H9 (cell line): ENCODE measurements at regions not wholly inside any gene's neighbourhood (a gene's known extent, or its start where the extent isn't known, plus 50 kb on each side); places are given as distances from the start of the nearest gene placed in this dataset.
A peak's percentile ranks its signal among the peaks of the same experiment; 100 is the strongest.
"Not testable (repeated sequence)": the region's sequence is repeated elsewhere in the genome, so short reads cannot be mapped to it uniquely, and the experiment has no call there.

Experiments used
- DNase-seq: peaks from one replicate; pipeline ENCODE4 v3.0.0-alpha.2; 2017
- H2AFZ ChIP-seq: one replicate; pipeline ENCODE4 v1.6.1; 2013; ENCODE audit warnings: mild to moderate bottlenecking, low read length, control low read depth, moderate library complexity
- H2AK5ac ChIP-seq: 2 replicates; pipeline ENCODE4 v1.6.1; 2013; ENCODE audit warnings: low read length, control low read depth, mixed read lengths; ENCODE audit not compliant: insufficient read length
- H2BK120ac ChIP-seq: one replicate; pipeline ENCODE4 v1.6.1; 2013; ENCODE audit warnings: low read depth, mild to moderate bottlenecking, low read length, control low read depth, inconsistent platforms; ENCODE audit not compliant: poor library complexity, severe bottlenecking
- H2BK12ac ChIP-seq: 2 replicates; pipeline ENCODE4 v1.6.1; 2013; ENCODE audit warnings: low read length, control low read depth, mixed read lengths, low read depth; ENCODE audit not compliant: insufficient read length
- H2BK15ac ChIP-seq: 2 replicates; pipeline ENCODE4 v1.6.1; 2013; ENCODE audit warnings: low read depth, low read length, control low read depth
- H2BK20ac ChIP-seq: one replicate; pipeline ENCODE4 v1.6.1; 2013; ENCODE audit warnings: low read depth, mild to moderate bottlenecking, low read length, control low read depth, inconsistent platforms; ENCODE audit not compliant: poor library complexity, severe bottlenecking
- H2BK5ac ChIP-seq: 2 replicates; pipeline ENCODE4 v1.6.1; 2013; ENCODE audit warnings: low read length, control low read depth, mixed read lengths; ENCODE audit not compliant: insufficient read length
- H3K14ac ChIP-seq: 2 replicates; pipeline ENCODE4 v1.6.1; 2013; ENCODE audit warnings: low read length, control low read depth; ENCODE audit not compliant: insufficient read depth
- H3K18ac ChIP-seq: 2 replicates; pipeline ENCODE4 v1.6.1; 2013; ENCODE audit warnings: low read depth, mild to moderate bottlenecking, mixed read lengths, low read length, control low read depth; ENCODE audit not compliant: insufficient read length
- H3K23ac ChIP-seq: 2 replicates; pipeline ENCODE4 v1.6.1; 2013; ENCODE audit warnings: low read length, control low read depth, mixed read lengths, low read depth; ENCODE audit not compliant: insufficient read length
- H3K23me2 ChIP-seq: 2 replicates; pipeline ENCODE4 v1.6.1; 2013; ENCODE audit warnings: low read depth, mild to moderate bottlenecking, mixed read lengths, low read length, control low read depth; ENCODE audit not compliant: insufficient read length, poor library complexity, severe bottlenecking
- H3K27ac ChIP-seq: 2 replicates; pipeline ENCODE4 v1.5.1; 2013; ENCODE audit warnings: low read length, control low read depth, mixed read lengths, low read depth; ENCODE audit not compliant: insufficient read length
- H3K27me3 ChIP-seq: 2 replicates; pipeline ENCODE4 v1.6.1; 2013; ENCODE audit warnings: low read length, control low read depth, inconsistent platforms; ENCODE audit not compliant: insufficient read depth
- H3K4ac ChIP-seq: 2 replicates; pipeline ENCODE4 v1.6.1; 2013; ENCODE audit warnings: low read depth, mild to moderate bottlenecking, control low read depth, inconsistent platforms, low read length, moderate library complexity
- H3K4me1 ChIP-seq: 2 replicates; pipeline ENCODE4 v1.6.1; 2013; ENCODE audit warnings: low read length, control low read depth, inconsistent platforms; ENCODE audit not compliant: insufficient read depth
- H3K4me2 ChIP-seq: 2 replicates; pipeline ENCODE4 v1.6.1; 2013; ENCODE audit warnings: low read length, control low read depth, mixed read lengths; ENCODE audit not compliant: insufficient read length, insufficient read depth
- H3K56ac ChIP-seq: 2 replicates; pipeline ENCODE4 v1.6.1; 2013; ENCODE audit warnings: low read depth, mild to moderate bottlenecking, mixed read lengths, low read length, control low read depth; ENCODE audit not compliant: insufficient read length
- H3K79me1 ChIP-seq: 2 replicates; pipeline ENCODE4 v1.6.1; 2013; ENCODE audit warnings: low read depth, mild to moderate bottlenecking, moderate library complexity, low read length, control low read depth, inconsistent platforms; ENCODE audit not compliant: insufficient read depth, poor library complexity, severe bottlenecking
- H3K79me2 ChIP-seq: 2 replicates; pipeline ENCODE4 v1.6.1; 2013; ENCODE audit warnings: low read length, control low read depth, inconsistent platforms; ENCODE audit not compliant: insufficient read depth
- H3K9ac ChIP-seq: 2 replicates; pipeline ENCODE4 v1.6.1; 2013; ENCODE audit warnings: low read length, control low read depth, mixed read lengths; ENCODE audit not compliant: insufficient read length; ENCODE audit errors: extremely low read depth
- H3K9me3 ChIP-seq: one replicate; pipeline ENCODE4 v1.6.1; 2013; ENCODE audit warnings: low read depth, low read length, inconsistent platforms; ENCODE audit not compliant: control insufficient read depth
- H3T11ph ChIP-seq: one replicate; pipeline ENCODE4 v1.6.1; 2013; ENCODE audit warnings: mild to moderate bottlenecking, low read length, control low read depth, inconsistent platforms
- H4K20me1 ChIP-seq: one replicate; pipeline ENCODE4 v1.6.1; 2013; ENCODE audit not compliant: control insufficient read depth, insufficient read length, insufficient read depth
- H4K5ac ChIP-seq: 2 replicates; pipeline ENCODE4 v1.6.1; 2013; ENCODE audit warnings: low read depth, mild to moderate bottlenecking, mixed read lengths, low read length, control low read depth; ENCODE audit not compliant: insufficient read length
- H4K8ac ChIP-seq: replicated peaks from 2 replicates; pipeline ENCODE4 v1.6.1; 2013; ENCODE audit warnings: low read length, control low read depth, mixed read lengths, low read depth; ENCODE audit not compliant: insufficient read length
- H4K91ac ChIP-seq: 2 replicates; pipeline ENCODE4 v1.6.1; 2013; ENCODE audit warnings: low read depth, mild to moderate bottlenecking, moderate library complexity, mixed read lengths, low read length, control low read depth; ENCODE audit not compliant: insufficient read length
- H3K27ac Mint-ChIP-seq, 3 experiments: 2 replicates in 2 of 3; 3 replicates in 1 of 3; pipeline ENCODE4 v1.8.0; 2020 to 2021; ENCODE audit warnings: mixed read lengths in 3 of 3, mild to moderate bottlenecking in 1 of 3, moderate library complexity in 1 of 3
- H3K27me3 Mint-ChIP-seq: 2 replicates; pipeline ENCODE4 v1.8.0; 2021; ENCODE audit warnings: low read depth, mild to moderate bottlenecking, moderate library complexity, mixed read lengths
- H3K36me3 Mint-ChIP-seq, 3 experiments: 2 replicates in 2 of 3; 3 replicates in 1 of 3; pipeline ENCODE4 v1.8.0; 2020 to 2021; ENCODE audit warnings: low read depth in 3 of 3, mixed read lengths in 3 of 3; ENCODE audit not compliant: insufficient read depth in 1 of 3
- H3K4me1 Mint-ChIP-seq, 2 experiments: 2 replicates each; pipeline ENCODE4 v1.8.0; 2020; ENCODE audit warnings: mixed read lengths in 2 of 2
- H3K4me3 Mint-ChIP-seq, 2 experiments: 2 replicates in 1 of 2; 3 replicates in 1 of 2; pipeline ENCODE4 v1.8.0; 2020 to 2021; ENCODE audit warnings: mild to moderate bottlenecking in 2 of 2, mixed read lengths in 2 of 2, moderate library complexity in 1 of 2
- H3K9me3 Mint-ChIP-seq, 2 experiments: 2 replicates in 1 of 2; 3 replicates in 1 of 2; pipeline ENCODE4 v1.8.0; 2020; ENCODE audit warnings: mild to moderate bottlenecking in 2 of 2, mixed read lengths in 2 of 2, moderate library complexity in 1 of 2
- WGBS: extraction: QIAGEN DNeasy Blood & Tissue Kit; methylation state at CpG from one replicate; pipeline ENCODE4 v1.1.7; 2013; ENCODE audit warnings: missing lambda C conversion rate, low lambda C conversion rate, mixed read lengths; ENCODE audit not compliant: insufficient read length; ENCODE audit errors: extremely low coverage; 5-methylcytosine and 5-hydroxymethylcytosine counted together
- TF ChIP-seq, protein P1 (sequence below): fragments of 200-600 bp; sonication (generic); conservative IDR thresholded peaks from 3 replicates; pipeline ENCODE4 v1.8.0; 2021; ENCODE audit warnings: antibody characterized with exemption, mild to moderate bottlenecking

DNA sequence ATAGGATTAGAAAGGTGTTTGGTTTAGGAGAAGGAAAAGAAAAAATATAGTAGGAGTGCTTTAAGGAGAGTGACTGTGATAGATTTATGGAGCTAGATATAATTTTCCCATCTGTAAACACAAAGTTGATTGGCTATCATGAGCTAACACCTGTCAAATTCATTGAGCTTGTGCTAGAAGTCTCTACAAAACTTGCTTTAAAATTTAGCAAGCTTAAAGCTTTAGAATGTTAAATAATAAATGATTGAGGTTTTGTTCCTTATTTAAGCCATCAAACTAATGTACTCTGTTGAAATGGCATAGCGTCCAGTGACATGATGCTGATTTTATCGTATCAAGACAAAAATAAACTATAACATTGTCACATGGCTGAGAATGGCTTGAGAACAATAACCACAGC lies 1497.4 kb upstream of the DDX18 start:
- Mint-ChIP-seq H3K27ac (no peak overlapping the region; a peak in 1 of 7 replicates), H3K4me3 (no peak overlapping the region), H3K4me1 (peaks cover 24 to 28% of the 10 kb centered on the region in 2 experiments), H3K9me3 (no peaks in the 10 kb centered on the region; a peak in 2 of 5 replicates), H3K36me3 (no peaks in the 10 kb centered on the region), H3K27me3 (no peaks in the 10 kb centered on the region)
- no peaks in the 10 kb centered on the region for H3K9me3 ChIP-seq
- WGBS, result no CpG with 5 or more reads among the region's 2 CpGs
- no peak for DNase-seq
- H3K23ac ChIP-seq, result no peak overlapping the region
- no peaks in the 10 kb centered on the region for H3K23me2 ChIP-seq
- no peak overlapping the region for H4K91ac ChIP-seq
- no peak overlapping the region for H3K18ac ChIP-seq
- H3K14ac ChIP-seq, result no peak overlapping the region
- H2AFZ ChIP-seq, result no peak overlapping the region
- no peak overlapping the region for H3K4ac ChIP-seq
- no peak overlapping the region for H2BK15ac ChIP-seq
- H4K5ac ChIP-seq, result no peak overlapping the region
- H4K20me1 ChIP-seq, result no peaks in the 10 kb centered on the region
- TF ChIP-seq, protein P1, sequence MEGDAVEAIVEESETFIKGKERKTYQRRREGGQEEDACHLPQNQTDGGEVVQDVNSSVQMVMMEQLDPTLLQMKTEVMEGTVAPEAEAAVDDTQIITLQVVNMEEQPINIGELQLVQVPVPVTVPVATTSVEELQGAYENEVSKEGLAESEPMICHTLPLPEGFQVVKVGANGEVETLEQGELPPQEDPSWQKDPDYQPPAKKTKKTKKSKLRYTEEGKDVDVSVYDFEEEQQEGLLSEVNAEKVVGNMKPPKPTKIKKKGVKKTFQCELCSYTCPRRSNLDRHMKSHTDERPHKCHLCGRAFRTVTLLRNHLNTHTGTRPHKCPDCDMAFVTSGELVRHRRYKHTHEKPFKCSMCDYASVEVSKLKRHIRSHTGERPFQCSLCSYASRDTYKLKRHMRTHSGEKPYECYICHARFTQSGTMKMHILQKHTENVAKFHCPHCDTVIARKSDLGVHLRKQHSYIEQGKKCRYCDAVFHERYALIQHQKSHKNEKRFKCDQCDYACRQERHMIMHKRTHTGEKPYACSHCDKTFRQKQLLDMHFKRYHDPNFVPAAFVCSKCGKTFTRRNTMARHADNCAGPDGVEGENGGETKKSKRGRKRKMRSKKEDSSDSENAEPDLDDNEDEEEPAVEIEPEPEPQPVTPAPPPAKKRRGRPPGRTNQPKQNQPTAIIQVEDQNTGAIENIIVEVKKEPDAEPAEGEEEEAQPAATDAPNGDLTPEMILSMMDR, result no peak
- H3K9ac ChIP-seq, result no peak overlapping the region
- no peak overlapping the region for H3K56ac ChIP-seq
- H3K79me1 ChIP-seq, result no peaks in the 10 kb centered on the region
- no peak overlapping the region for H4K8ac ChIP-seq
- peaks cover 6% of the 10 kb centered on the region; the same call in 1 of the 2 replicates for H3K4me1 ChIP-seq
- H3K27ac ChIP-seq, result no peak overlapping the region
- H2AK5ac ChIP-seq, result no peak overlapping the region
- H2BK12ac ChIP-seq, result no peak overlapping the region
- no peaks in the 10 kb centered on the region for H3K79me2 ChIP-seq
- H3K4me2 ChIP-seq, result no peak overlapping the region
- no peaks in the 10 kb centered on the region for H3K27me3 ChIP-seq
- no peak overlapping the region for H3T11ph ChIP-seq
- no peak overlapping the region for H2BK120ac ChIP-seq
- no peak overlapping the region for H2BK5ac ChIP-seq
- H2BK20ac ChIP-seq, result no peak overlapping the region

DNA sequence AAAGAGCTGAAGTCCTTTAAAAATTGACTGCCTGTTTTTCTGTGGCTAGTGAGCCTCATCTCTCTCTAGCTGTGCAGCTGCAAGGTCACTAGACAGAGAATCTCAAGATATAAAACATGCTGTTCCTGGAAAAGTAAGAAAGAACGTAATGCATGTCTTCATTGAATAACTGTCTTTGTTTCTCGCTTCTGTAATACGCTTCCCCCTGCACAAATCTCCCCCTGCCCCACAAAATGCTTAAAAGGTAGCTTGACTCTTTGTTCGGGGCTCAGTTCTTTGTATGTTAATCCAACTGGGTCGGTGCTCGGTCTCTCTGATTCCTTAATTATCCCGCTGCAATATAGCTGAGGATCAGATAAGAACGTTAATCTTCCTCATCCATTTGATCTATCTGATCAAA lies 1495.9 kb upstream of the DDX18 start:
- H3K14ac ChIP-seq, H3K4me2 ChIP-seq, H2BK5ac ChIP-seq, H3K27me3 Mint-ChIP-seq, H3K9ac ChIP-seq, H2BK15ac ChIP-seq, H3K4me1 ChIP-seq, H3K79me2 ChIP-seq, H4K5ac ChIP-seq, H3T11ph ChIP-seq, H3K27ac ChIP-seq, H3K9me3 ChIP-seq, H2BK120ac ChIP-seq, H3K4ac ChIP-seq, H4K20me1 ChIP-seq, H2BK12ac ChIP-seq, H2AFZ ChIP-seq, H3K79me1 ChIP-seq, H3K36me3 Mint-ChIP-seq, H2BK20ac ChIP-seq, H3K4me3 Mint-ChIP-seq, H3K9me3 Mint-ChIP-seq, H3K27me3 ChIP-seq, H2AK5ac ChIP-seq, H4K91ac ChIP-seq, H3K18ac ChIP-seq, H3K56ac ChIP-seq, DNase-seq, H3K23me2 ChIP-seq, H3K23ac ChIP-seq, H4K8ac ChIP-seq: not testable (repeated sequence)
- H3K4me1 Mint-ChIP-seq, result peaks cover 24 to 28% of the 10 kb centered on the region in 2 experiments
- WGBS, result no CpG with 5 or more reads among the region's 8 CpGs
- peak overlapping the region in 2 of 3 experiments; percentile 30 to 45; a peak in 2 of 7 replicates for H3K27ac Mint-ChIP-seq
